Gastrocnemius medialis (tissue), 4 donors: ENCODE measurements at regions not wholly inside any gene's neighbourhood (a gene's known extent, or its start where the extent isn't known, plus 50 kb on each side); places are given as distances from the start of the nearest gene placed in this dataset.

Experiments
- ATAC-seq, 2 donors: fragments of 150-250 bp; one replicate each; pipeline ENCODE4 v1.9.1; 2016
- DNase-seq, 2 donors: peaks; one replicate each; pipeline ENCODE4 v3.0.0-alpha.2; 2019
- H3K27ac ChIP-seq, 4 donors: fragments of 200-600 bp; sonication (generic); 1 replicate in 1 of 4; 2 replicates in 3 of 4; pipeline ENCODE4 v1.5.1; 2016 to 2018; ENCODE audit warnings: mild to moderate bottlenecking in 2 of 4, moderate library complexity in 1 of 4
- H3K27me3 ChIP-seq, 3 donors: fragments of 200-600 bp; sonication (generic) in 2 of 3; 1 replicate in 1 of 3; 2 replicates in 2 of 3; pipeline versions ENCODE4 v1.5.1 to v1.6.0; 2016 to 2019; ENCODE audit warnings: mild to moderate bottlenecking in 1 of 3, moderate library complexity in 1 of 3
- H3K36me3 ChIP-seq, 2 donors: fragments of 200-600 bp; sonication (generic) in 1 of 2; one replicate each; pipeline ENCODE4 v1.5.1; 2017 to 2018
- H3K4me1 ChIP-seq, 2 donors: fragments of 200-600 bp; sonication (generic) in 1 of 2; one replicate each; pipeline ENCODE4 v1.5.1; 2016 to 2017; ENCODE audit warnings: mild to moderate bottlenecking in 2 of 2
- H3K4me3 ChIP-seq, 4 donors: fragments of 200-600 bp; sonication (generic) in 3 of 4; 1 replicate in 1 of 4; 2 replicates in 3 of 4; pipeline ENCODE4 v1.5.1; 2016 to 2019; ENCODE audit warnings: mild to moderate bottlenecking in 2 of 4
- H3K9me3 ChIP-seq, 3 donors: fragments of 200-600 bp; sonication (generic) in 2 of 3; 1 replicate in 1 of 3; 2 replicates in 2 of 3; pipeline ENCODE4 v1.5.1; 2016 to 2019
- CTCF ChIP-seq, 5 experiments: fragments of 450-650 bp in 3 of 5; fragments of 200-600 bp in 2 of 5; sonication (generic) in 2 of 5; IDR thresholded peaks in 4 of 5; conservative IDR thresholded peaks in 1 of 5; 1 replicate in 4 of 5; 2 replicates in 1 of 5; pipeline ENCODE4 v1.5.1; 2016 to 2019; ENCODE audit warnings: antibody characterized with exemption in 5 of 5, mild to moderate bottlenecking in 3 of 5, moderate library complexity in 3 of 5
- POLR2A ChIP-seq, 2 donors: fragments of 450-650 bp; IDR thresholded peaks; one replicate each; pipeline ENCODE4 v1.6.1; 2017; ENCODE audit warnings: antibody characterized with exemption in 2 of 2, mild to moderate bottlenecking in 2 of 2, moderate library complexity in 2 of 2
- in situ Hi-C, 4 donors: fragments of 200-750 bp; cut with MboI; loops; one replicate each; pipeline versions ENCODE4 v1.15.0 to v1.8.0; 2017; ENCODE audit warnings: low sequenced_read_pairs in 4 of 4
- intact Hi-C: fragments of 100-400 bp; cut with DNase I; formaldehyde crosslinking; loops from one replicate; pipeline ENCODE4 v1.15.1; 2023; ENCODE audit warnings: low total_unique reads

GRCh38 chr17:71431146-71431545, 689.7 kb upstream of the SOX9 start:
- in situ Hi-C loops: loop anchor here in 1 of 4 donors (25.0 kb wide), 1 partner anchor 319 kb away; no protein-coding TSS in a partner anchor
- intact Hi-C loops: no loop called here

GRCh38 chr17:71432378-71433315, 688.2 kb upstream of the SOX9 start:
- no peak for TF ChIP-seq CTCF (IDR thresholded peaks at IDR 0.05 in 4 of 5, conservative IDR thresholded peaks at IDR 0.05 in 1 of 5)
- TF ChIP-seq POLR2A (IDR thresholded peaks at IDR 0.05): no peak
- H3K36me3 ChIP-seq: no peaks in the 10 kb centered on the region
- intact Hi-C loops (no loop called here), in situ Hi-C loops (loop anchor here in 1 of 4 donors (25.0 kb wide), 1 partner anchor 320 kb away; no protein-coding TSS in a partner anchor)
- no peaks in the 10 kb centered on the region for H3K9me3 ChIP-seq
- no peak for ATAC-seq
- no peak overlapping the region for H3K4me3 ChIP-seq
- H3K4me1 ChIP-seq: no peaks in the 10 kb centered on the region
- H3K27me3 ChIP-seq: no peaks in the 10 kb centered on the region
- H3K27ac ChIP-seq: no peak overlapping the region
- no peak for DNase-seq

More at GRCh38 chr17:71431146-71431545, 689.7 kb upstream of the SOX9 start:
- no peaks in the 10 kb centered on the region for H3K4me1 ChIP-seq
- no peak overlapping the region for H3K27ac ChIP-seq
- DNase-seq: no peak
- H3K9me3 ChIP-seq: no peaks in the 10 kb centered on the region
- H3K4me3 ChIP-seq: no peak overlapping the region
- no peak for TF ChIP-seq CTCF (IDR thresholded peaks at IDR 0.05 in 4 of 5, conservative IDR thresholded peaks at IDR 0.05 in 1 of 5)
- H3K36me3 ChIP-seq: no peaks in the 10 kb centered on the region
- no peak for ATAC-seq
- H3K27me3 ChIP-seq: no peaks in the 10 kb centered on the region

GRCh38 chr17:71434716-71435115, 686.1 kb upstream of the SOX9 start:
- Histone ChIP-seq H3K4me1 (no peaks in the 10 kb centered on the region), H3K27ac (no peak overlapping the region), H3K4me3 (no peak overlapping the region), H3K27me3 (no peaks in the 10 kb centered on the region), H3K36me3 (no peaks in the 10 kb centered on the region), H3K9me3 (no peaks in the 10 kb centered on the region)
- DNase-seq: no peak
- in situ Hi-C loops (loop anchor here in 1 of 4 donors (25.0 kb wide), 1 partner anchor 322 kb away; no protein-coding TSS in a partner anchor), intact Hi-C loops (no loop called here)
- ATAC-seq: no peak
- TF ChIP-seq POLR2A (IDR thresholded peaks at IDR 0.05) (no peak), CTCF (IDR thresholded peaks at IDR 0.05 in 4 of 5, conservative IDR thresholded peaks at IDR 0.05 in 1 of 5) (no peak)

- Histone ChIP-seq H3K9me3 (no peaks in the 10 kb centered on the region), H3K4me1 (no peaks in the 10 kb centered on the region), H3K36me3 (no peaks in the 10 kb centered on the region), H3K27me3 (no peaks in the 10 kb centered on the region), H3K27ac (no peak overlapping the region), H3K4me3 (no peak overlapping the region)
- in situ Hi-C loops (loop anchor here in 1 of 4 donors (25.0 kb wide), 1 partner anchor 324 kb away; no protein-coding TSS in a partner anchor), intact Hi-C loops (no loop called here)
- no peak for TF ChIP-seq POLR2A (IDR thresholded peaks at IDR 0.05)
- TF ChIP-seq CTCF (IDR thresholded peaks at IDR 0.05 in 4 of 5, conservative IDR thresholded peaks at IDR 0.05 in 1 of 5): no peak
- DNase-seq: no peak
- no peak for ATAC-seq
Measured at GRCh38 chr17:71436479-71436878, 684.3 kb upstream of the SOX9 start.
